Transverse colon (tissue), 4 donors: ENCODE measurements at regions not wholly inside any gene's neighbourhood (a gene's known extent, or its start where the extent isn't known, plus 50 kb on each side); places are given as distances from the start of the nearest gene placed in this dataset.

Experiments
- DNase-seq: peaks from one replicate; pipeline ENCODE4 v3.0.0-alpha.2; 2019
- H3K27ac ChIP-seq, 4 donors: fragments of 200-600 bp; sonication (generic); 2 replicates each; pipeline ENCODE4 v1.5.1; 2016 to 2018; ENCODE audit warnings: inconsistent platforms in 4 of 4
- H3K27me3 ChIP-seq: fragments of 200-600 bp; sonication (generic); 2 replicates; pipeline ENCODE4 v1.5.1; 2017; ENCODE audit warnings: inconsistent platforms
- H3K36me3 ChIP-seq, 4 donors: fragments of 200-600 bp; sonication (generic); 2 replicates each; pipeline ENCODE4 v1.5.1; 2017 to 2019; ENCODE audit warnings: inconsistent platforms in 4 of 4
- H3K4me1 ChIP-seq, 4 donors: fragments of 200-600 bp; sonication (generic); 2 replicates each; pipeline ENCODE4 v1.5.1; 2017 to 2020; ENCODE audit warnings: inconsistent platforms in 4 of 4
- H3K4me3 ChIP-seq, 4 donors: fragments of 200-600 bp; sonication (generic); 1 replicate in 1 of 4; 2 replicates in 3 of 4; pipeline versions ENCODE4 v1.5.1 to v1.6.1; 2017 to 2019; ENCODE audit warnings: inconsistent platforms in 4 of 4
- H3K9me3 ChIP-seq, 2 donors: fragments of 200-600 bp; sonication (generic); 2 replicates each; pipeline ENCODE4 v1.5.1; 2017 to 2019; ENCODE audit warnings: inconsistent platforms in 2 of 2
- EP300 ChIP-seq: sonication (generic); formaldehyde crosslinking; IDR thresholded peaks from one replicate; pipeline ENCODE4 v1.6.1; 2017; ENCODE audit warnings: antibody characterized with exemption, low read depth
- POLR2A ChIP-seq: fragments of 450-650 bp; IDR thresholded peaks from one replicate; pipeline ENCODE4 v1.6.1; 2016; ENCODE audit warnings: antibody characterized with exemption, mild to moderate bottlenecking, moderate library complexity
- POLR2AphosphoS5 ChIP-seq, 3 donors: sonication (generic); formaldehyde crosslinking; IDR thresholded peaks; one replicate each; pipeline ENCODE4 v1.6.1; 2016; ENCODE audit warnings: antibody characterized with exemption in 3 of 3
- WGBS, 2 donors: methylation state at CpG; one replicate each; pipeline ENCODE4 v1.1.5; 2018; ENCODE audit warnings: low coverage in 1 of 2; 5-methylcytosine and 5-hydroxymethylcytosine counted together
- in situ Hi-C, 4 donors: fragments of 200-750 bp; cut with MboI; loops; one replicate each; pipeline versions ENCODE4 v1.15.0 to v1.15.1; 2017; ENCODE audit warnings: low sequenced_read_pairs in 3 of 4, low pct_ligation_motif_present in 1 of 4, low pct_unique_long_range_greater_than_20kb in 1 of 4
- intact Hi-C: fragments of 100-400 bp; cut with DNase I; formaldehyde crosslinking; loops from one replicate; pipeline ENCODE4 v1.15.1; 2023; ENCODE audit warnings: low total_unique reads
- TF ChIP-seq, protein P1 (sequence below), 5 experiments: fragments of 200-600 bp in 3 of 5; fragments of 450-650 bp in 2 of 5; sonication (generic) in 3 of 5; IDR thresholded peaks; 1 replicate in 2 of 5; 2 replicates in 3 of 5; pipeline ENCODE4 v1.5.1; 2016 to 2017; ENCODE audit warnings: antibody characterized with exemption in 5 of 5, inconsistent platforms in 3 of 5, mild to moderate bottlenecking in 2 of 5, moderate library complexity in 1 of 5

GRCh38 chr4:137384476-137384875 lies 147.8 kb downstream of the PCDH18 start:
- no peak overlapping the region for H3K27ac ChIP-seq
- H3K4me3 ChIP-seq, result no peak overlapping the region
- no peaks in the 10 kb centered on the region for H3K4me1 ChIP-seq
- H3K27me3 ChIP-seq, result no peaks in the 10 kb centered on the region
- 49 to 57% methylated on average over 1 of the region's 1 CpG for WGBS, 2 donors
- intact Hi-C loops (no loop called here), in situ Hi-C loops (no loop called here)
- H3K9me3 ChIP-seq, result no peaks in the 10 kb centered on the region
- H3K36me3 ChIP-seq, result no peaks in the 10 kb centered on the region
- TF ChIP-seq EP300 (no peak), POLR2AphosphoS5 (IDR thresholded peaks at IDR 0.05) (no peak), POLR2A (no peak)
- TF ChIP-seq, protein P1, sequence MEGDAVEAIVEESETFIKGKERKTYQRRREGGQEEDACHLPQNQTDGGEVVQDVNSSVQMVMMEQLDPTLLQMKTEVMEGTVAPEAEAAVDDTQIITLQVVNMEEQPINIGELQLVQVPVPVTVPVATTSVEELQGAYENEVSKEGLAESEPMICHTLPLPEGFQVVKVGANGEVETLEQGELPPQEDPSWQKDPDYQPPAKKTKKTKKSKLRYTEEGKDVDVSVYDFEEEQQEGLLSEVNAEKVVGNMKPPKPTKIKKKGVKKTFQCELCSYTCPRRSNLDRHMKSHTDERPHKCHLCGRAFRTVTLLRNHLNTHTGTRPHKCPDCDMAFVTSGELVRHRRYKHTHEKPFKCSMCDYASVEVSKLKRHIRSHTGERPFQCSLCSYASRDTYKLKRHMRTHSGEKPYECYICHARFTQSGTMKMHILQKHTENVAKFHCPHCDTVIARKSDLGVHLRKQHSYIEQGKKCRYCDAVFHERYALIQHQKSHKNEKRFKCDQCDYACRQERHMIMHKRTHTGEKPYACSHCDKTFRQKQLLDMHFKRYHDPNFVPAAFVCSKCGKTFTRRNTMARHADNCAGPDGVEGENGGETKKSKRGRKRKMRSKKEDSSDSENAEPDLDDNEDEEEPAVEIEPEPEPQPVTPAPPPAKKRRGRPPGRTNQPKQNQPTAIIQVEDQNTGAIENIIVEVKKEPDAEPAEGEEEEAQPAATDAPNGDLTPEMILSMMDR (IDR thresholded peaks at IDR 0.05), result no peak
- no peak for DNase-seq

DNA sequence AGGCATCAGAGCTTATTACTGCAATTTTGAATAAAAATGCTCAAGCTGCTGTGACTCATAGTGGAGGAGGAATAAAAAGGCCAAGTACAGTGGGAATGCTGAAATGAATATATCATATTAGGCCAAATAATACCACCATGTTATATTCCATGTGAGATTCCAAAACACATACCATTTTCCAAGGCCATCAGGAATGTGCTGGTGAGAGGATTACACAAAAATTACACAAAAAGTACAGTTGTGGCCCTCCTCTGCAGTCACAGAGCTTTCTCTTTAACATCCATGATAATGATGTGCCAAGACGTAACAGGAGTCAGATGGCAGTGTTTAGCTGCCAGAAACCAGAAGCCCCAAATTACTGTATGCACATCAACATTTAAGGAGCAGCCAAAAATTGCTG lies 153.5 kb downstream of the PCDH18 start:
- no peaks in the 10 kb centered on the region for H3K9me3 ChIP-seq
- TF ChIP-seq, protein P1 (IDR thresholded peaks at IDR 0.05), result no peak
- TF ChIP-seq EP300, result no peak
- no peak for TF ChIP-seq POLR2AphosphoS5 (IDR thresholded peaks at IDR 0.05)
- no peak for TF ChIP-seq POLR2A
- in situ Hi-C loops, result no loop called here
- H3K36me3 ChIP-seq, result no peaks in the 10 kb centered on the region
- no peaks in the 10 kb centered on the region for H3K27me3 ChIP-seq
- intact Hi-C loops, result loop anchor here (10.0 kb wide), 1 partner anchor 94 kb away; no protein-coding TSS in a partner anchor
- no peak for DNase-seq
- no peak overlapping the region for H3K4me3 ChIP-seq
- 69 to 71% methylated on average over 1 of the region's 1 CpG for WGBS, 2 donors
- no peak overlapping the region for H3K27ac ChIP-seq
- peaks cover 0 to 4% (median 0%) of the 10 kb centered on the region in 4 donors for H3K4me1 ChIP-seq

DNA sequence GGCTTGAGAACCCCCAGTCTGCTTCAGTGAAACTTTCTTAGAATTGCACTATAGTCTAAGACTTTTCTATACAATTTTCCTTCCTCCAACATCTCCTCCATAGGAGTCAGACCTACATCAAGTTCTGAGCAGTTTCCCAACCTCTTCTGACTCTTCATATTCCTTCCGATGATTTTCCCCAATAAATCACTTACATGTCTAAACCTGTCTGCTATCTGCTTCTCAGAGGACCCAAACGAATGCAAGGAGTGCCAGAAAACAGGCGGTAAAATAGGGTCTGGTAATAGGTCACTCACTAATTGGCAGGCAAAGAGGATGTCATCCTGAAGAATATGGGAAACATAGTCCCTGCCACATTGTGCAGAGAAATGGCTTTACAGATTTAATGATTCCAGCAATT lies 153.9 kb downstream of the PCDH18 start:
- 86 to 92% methylated on average over 2 to 3 of the region's 3 CpGs for WGBS, 2 donors
- peaks cover 0 to 4% (median 0%) of the 10 kb centered on the region in 4 donors for H3K4me1 ChIP-seq
- no peak overlapping the region for H3K27ac ChIP-seq
- in situ Hi-C loops (no loop called here), intact Hi-C loops (loop anchor here (10.0 kb wide), 1 partner anchor 94 kb away; no protein-coding TSS in a partner anchor)
- H3K36me3 ChIP-seq, result no peaks in the 10 kb centered on the region
- no peak for DNase-seq
- no peaks in the 10 kb centered on the region for H3K27me3 ChIP-seq
- no peak for TF ChIP-seq POLR2AphosphoS5 (IDR thresholded peaks at IDR 0.05)
- TF ChIP-seq, protein P1 (IDR thresholded peaks at IDR 0.05), result no peak
- TF ChIP-seq EP300, result no peak
- TF ChIP-seq POLR2A, result no peak
- H3K9me3 ChIP-seq, result no peaks in the 10 kb centered on the region
- H3K4me3 ChIP-seq, result no peak overlapping the region

DNA sequence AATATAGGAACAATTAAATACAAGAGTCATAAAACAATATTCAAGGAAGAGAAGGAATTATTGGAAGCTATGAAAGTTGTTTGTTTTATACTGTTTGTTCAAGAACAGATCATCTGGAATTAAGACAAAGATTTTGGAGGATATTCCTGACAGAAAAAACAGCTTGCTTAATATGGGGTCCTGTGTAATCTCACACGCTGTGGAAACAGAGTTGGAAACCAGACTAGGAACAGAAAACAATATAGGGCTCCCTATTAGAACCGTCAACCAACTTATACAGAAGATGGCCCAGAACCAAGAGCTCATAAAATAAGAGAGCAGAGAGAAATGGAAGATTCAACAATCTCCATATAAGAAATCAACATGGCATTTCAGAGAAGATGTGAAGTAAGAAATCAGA lies 156.0 kb downstream of the PCDH18 start:
- no peak for DNase-seq
- TF ChIP-seq EP300 (no peak), POLR2A (no peak), POLR2AphosphoS5 (IDR thresholded peaks at IDR 0.05) (peak in 2 of 3 donors; percentile 12 to 20)
- TF ChIP-seq, protein P1 (IDR thresholded peaks at IDR 0.05), result no peak
- Histone ChIP-seq H3K27ac (peak overlapping the region in 3 of 4 donors; percentile 7 to 62 (median 19)), H3K9me3 (no peaks in the 10 kb centered on the region), H3K27me3 (no peaks in the 10 kb centered on the region), H3K4me1 (peaks cover 0 to 4% (median 0%) of the 10 kb centered on the region in 4 donors), H3K36me3 (no peaks in the 10 kb centered on the region), H3K4me3 (no peak overlapping the region)
- intact Hi-C loops, result loop anchor here (10.0 kb wide), 1 partner anchor 92 kb away; no protein-coding TSS in a partner anchor
- 55 to 71% methylated on average over 1 to 2 of the region's 2 CpGs for WGBS, 2 donors
- in situ Hi-C loops, result no loop called here
